Iris pigment epithelial cell (primary cell): ENCODE measurements at regions not wholly inside any gene's neighbourhood (a gene's known extent, or its start where the extent isn't known, plus 50 kb on each side); places are given as distances from the start of the nearest gene placed in this dataset.

Experiments used
- DNase-seq: peaks from one replicate; pipeline ENCODE4 v3.0.0-alpha.2; 2011; ENCODE audit warnings: low read depth

DNA sequence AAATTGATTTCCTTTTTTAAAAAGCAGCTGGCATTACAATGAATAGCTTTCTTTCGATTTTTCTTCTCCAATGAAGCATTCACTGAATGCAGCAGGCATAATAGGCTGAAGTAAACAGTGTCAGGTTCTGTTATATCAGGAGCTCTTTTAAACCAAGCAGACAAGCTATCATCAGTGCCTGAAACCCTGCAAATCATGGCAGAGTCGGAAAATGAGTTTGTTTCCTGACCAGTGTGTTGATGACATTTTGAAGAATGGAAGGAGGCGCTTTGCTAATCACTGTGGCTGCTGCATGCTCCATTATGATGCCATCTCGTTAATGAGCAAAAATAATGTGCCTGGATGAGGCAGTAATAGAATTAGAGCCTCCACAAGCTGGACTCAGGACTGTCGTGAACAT, 284.5 kb downstream of the ZNF608 start:
- no peak for DNase-seq

- DNase-seq, result no peak
These were observed 285.3 kb downstream of the ZNF608 start for GRCh38 chr5:124461157-124461556.

GRCh38 chr5:124460642-124461041, 285.8 kb downstream of the ZNF608 start:
- no peak for DNase-seq

DNA sequence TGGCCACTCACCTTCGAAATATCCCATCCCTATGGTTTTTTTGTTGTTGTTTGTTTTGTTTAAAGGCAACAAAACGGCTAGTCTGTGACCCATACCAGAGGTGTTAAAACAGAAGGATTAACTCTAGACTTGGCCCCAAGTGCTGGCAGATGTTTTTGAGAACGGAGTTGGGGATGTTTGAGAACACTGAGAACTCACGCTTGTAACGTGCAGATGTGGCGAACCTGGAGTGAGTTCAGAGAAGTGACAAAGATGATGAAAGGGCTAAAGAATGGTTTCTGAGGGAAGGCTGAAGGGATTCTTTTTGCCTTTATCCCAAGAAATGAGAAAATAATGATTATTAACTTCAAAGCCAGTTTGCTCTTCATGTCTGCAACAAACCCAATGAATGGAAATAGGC, 286.5 kb downstream of the ZNF608 start:
- DNase-seq, result no peak

DNA sequence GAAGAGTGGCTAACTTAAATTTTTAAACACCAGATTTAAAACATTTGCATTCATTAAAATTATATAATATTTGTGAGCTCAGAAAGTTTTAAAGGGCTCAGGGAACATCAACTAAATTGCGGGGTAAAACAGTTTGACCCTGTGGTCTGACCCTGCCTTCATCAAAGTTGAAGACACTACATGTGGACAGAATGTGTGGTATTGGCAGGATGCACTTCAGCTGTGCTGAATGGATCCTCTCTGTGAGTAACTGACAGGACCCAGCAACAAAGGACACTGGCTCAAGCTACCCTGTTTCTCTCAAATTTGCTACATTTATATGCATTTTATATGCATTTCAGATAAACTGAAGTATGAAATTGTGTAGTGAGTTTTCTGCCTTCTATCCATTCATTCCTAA, 288.5 kb downstream of the ZNF608 start:
- DNase-seq, result no peak

- DNase-seq, result no peak
These were observed 289.3 kb downstream of the ZNF608 start for GRCh38 chr5:124457101-124457500.

DNA sequence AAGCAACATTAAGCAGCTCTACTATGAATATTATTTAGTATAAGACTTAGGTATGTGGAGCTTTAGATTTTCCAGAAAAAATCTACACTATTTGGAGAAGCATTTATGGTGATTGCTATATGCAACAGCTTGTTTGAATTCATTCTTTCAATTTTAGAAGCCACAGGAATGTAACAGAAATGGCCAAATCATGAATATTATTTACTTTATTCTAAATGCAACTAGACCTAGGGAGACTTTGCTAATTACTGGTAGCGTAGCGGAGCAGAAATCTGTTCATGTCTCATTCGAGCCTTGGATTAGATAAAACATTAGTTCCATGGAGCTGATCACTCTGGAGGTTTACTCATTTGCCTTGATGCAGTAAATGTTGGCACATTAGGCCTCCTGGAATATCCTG, 290.2 kb downstream of the ZNF608 start:
- DNase-seq, result peak; percentile 14

DNA sequence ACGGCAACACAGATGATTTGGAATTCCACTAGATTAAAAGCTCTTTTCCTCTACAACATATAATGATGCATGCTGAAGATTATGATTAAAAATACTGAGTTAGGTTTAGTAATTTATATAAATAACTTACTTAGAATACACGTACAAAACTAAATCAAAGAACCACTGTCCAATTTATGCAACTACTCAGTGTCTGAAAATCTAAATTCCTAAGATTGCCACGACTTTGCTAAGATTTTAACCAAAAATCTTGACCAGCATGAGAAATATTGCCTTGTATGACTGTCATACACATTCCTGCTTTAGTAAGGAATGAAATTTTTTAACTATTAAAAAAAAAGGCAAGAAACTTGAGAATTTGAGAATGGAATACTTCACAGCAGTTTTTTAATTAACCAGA, 292.4 kb downstream of the ZNF608 start:
- DNase-seq, result no peak

DNA sequence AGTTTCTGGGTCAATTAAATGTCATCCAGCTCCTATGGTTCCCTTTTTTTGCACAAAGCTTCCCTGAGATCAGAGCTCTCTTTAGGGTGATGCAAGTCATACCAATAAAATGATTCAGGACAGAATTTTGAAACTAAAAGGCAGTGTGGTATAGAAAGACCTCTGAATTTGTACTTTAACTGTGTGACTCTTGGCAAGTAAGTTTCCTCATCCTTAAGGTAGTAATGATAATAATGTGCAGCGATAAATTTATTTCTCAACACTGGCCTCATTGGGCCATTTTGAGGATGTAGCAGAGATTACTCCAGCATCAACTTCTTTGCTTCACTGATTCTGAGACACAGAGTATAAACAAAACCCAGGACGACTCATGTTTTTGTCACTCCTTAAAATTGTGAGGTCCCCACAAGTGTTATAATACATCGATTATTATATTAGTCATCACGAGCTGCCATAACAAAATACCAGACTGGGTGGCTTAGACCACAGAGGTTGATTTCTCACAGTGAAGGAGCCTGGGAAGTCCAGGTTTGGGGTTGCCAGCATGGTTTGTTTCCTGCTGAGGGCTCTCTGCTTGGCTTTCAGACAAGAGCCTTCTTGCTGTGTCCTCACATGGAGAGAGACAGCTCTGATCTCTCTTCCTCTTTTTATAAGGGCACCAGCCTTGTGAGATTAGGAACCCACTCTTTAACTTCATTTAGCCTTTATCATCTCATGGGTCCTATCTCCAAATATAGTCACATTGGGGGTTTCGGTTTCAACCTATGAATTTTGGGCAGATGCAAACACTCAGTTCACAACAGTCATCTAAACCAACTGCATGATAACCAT, 293.0 kb downstream of the ZNF608 start:
- DNase-seq, result peak; percentile 55

DNA sequence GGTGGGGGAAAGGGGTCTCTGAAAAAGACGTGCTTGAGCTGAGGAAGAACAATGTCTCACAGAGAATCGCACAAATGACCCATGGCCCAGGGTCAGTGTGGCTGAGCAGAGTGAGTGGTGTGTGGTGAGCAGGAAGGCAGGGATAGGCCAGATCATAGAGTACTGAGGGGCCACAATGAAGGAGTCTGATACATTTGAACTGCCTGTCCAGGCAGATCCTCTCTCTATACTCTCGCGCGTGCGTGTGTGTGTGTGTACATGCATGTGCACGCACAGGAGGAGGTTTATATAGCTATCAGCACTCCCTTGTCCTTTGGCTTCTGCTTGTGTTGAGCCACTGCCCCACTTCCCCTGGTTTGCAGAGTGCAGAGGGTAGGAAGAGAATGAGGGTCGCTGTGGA, 294.0 kb downstream of the ZNF608 start:
- no peak for DNase-seq

DNA sequence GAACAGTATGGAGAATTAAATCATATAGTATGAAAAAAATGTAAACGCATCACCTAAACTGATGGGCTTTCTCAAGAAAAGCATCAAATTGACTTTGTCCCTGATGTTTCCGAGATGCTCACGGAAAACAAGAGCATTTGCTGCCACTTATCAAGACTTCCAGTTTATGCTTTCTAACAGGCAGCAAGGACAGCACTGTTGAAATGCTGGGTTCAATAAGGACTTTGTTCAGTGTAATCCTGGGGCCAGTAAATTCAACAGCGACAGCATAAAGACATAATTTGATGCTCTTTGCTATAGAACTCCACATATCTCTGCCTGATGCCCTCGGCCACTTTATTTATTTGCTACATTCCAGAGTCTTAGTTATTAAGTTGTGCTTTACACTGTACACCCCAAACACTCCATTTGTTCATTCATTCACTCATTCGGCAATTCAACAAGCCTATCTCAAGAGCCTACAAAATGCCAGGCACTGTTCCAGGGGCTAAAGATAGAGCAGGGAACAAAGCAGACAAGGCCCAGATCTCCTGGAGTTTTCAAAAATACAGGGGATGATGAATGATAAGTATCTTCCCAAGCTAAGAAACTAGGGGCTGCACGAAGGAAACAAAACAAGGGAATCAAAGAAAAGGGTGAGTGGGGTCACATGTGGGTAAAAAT, 294.6 kb downstream of the ZNF608 start:
- no peak for DNase-seq

GRCh38 chr5:124446120-124446519, 300.3 kb downstream of the ZNF608 start:
- no peak for DNase-seq

DNA sequence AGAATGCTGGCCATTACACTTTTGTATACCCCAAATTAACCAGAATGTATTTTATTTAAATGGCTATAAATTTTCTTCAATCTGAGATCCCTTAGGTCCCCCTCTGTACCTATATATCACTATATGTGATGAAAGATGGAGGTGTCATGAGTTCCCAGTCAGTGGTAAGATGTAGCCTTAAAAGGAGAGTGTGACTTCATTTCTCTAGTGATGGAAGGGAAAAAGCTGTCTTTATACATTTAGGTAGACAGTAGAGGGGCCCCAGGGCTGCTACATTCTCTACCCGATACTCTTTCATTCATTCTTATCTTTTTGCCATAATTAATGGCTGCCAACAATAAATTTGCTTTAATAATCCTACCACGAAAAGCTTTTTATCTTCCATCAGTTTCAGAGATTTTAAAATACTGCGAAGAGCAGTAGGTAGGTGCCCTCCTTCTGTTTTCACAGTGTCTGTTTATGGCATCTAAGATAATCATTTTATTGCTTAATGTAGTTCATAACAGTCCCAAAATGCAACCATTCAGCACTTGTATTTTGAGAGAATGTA, 301.3 kb downstream of the ZNF608 start:
- no peak for DNase-seq

GRCh38 chr5:124444147-124444775, 302.2 kb downstream of the ZNF608 start:
- DNase-seq, result no peak

GRCh38 chr5:124440471-124440870, 306.0 kb downstream of the ZNF608 start:
- DNase-seq, result no peak

DNA sequence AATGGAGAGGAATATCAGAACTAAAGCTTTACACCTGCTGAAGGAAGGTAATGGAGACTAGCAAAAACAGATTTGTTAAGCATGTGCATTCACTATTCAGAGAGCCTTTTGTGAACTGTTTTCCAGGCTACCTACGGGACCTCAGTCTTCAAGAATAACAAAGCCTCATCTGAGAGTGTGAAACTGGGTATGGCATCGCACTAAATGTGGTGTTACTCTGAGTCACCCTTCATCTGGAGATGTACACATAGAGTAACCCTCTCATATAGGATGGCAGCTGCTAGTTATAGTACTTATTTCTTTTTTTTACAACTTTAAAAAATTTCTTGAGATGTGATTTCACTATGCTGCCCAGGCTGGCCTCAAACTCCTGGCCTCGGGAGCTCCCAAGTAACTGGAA, 306.8 kb downstream of the ZNF608 start:
- no peak for DNase-seq

DNA sequence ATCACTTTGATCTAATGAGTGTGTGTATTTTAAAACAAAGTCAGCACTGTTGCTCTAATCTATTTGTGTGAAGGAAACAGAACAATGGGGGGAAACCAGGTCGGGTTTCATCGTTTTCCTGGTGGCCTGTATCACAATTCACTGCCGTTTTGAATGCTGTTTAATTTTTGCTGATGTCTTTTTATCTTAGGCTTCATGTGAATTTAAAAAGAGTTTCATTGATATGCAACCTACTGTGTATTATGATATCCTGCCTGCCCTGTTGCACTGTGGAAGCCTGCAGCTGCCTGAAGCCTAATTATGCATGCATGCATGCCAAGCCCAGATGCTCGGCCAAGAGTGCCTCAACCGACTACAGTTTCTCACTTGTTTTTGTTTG, 307.5 kb downstream of the ZNF608 start:
- DNase-seq, result no peak

- no peak for DNase-seq
These were observed 308.2 kb downstream of the ZNF608 start for GRCh38 chr5:124438026-124438902.

DNA sequence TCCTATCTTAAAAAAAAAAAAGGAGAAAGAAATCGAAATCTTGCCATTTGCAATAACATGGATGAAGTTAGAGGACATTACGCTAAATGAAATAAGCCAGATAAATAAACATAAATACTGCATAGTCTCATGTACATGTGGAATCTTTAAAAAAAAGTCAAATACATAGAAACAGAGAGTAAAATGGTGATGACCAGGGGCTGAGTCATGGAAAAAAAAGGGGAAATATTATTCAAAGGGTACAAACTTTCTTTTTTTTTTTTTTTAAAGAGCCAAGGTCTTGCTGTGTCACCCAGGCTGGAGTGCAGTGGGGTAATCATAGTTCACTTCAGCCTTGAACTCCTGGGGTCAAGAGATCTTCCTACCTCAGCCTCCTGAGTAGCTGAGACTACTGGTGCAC, 310.1 kb downstream of the ZNF608 start:
- DNase-seq, result peak; percentile 14

- DNase-seq, result no peak
These were observed 313.3 kb downstream of the ZNF608 start for GRCh38 chr5:124433170-124433569.

DNA sequence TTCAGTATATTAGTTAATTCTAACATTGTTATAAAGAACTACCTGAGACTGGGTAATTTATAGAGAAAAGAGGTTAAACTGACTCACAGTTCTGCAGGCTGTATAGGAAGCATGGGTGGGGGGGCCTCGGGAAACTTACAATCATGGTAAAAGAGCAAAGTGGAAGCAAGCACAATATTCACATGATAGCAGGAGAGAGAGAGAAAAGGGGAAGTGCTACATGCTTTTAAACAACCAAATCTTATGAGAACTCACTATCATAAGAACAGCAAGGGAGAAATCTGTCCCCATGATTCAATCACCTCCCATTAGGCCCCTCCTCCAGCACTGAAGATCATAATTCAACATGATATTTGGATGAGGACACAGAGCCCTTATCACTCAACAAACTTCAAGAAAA, 324.9 kb downstream of the ZNF608 start:
- DNase-seq, result no peak

- no peak for DNase-seq
These were observed 325.5 kb downstream of the ZNF608 start for GRCh38 chr5:124420952-124421351.
